ENCODE measurements at regions not wholly inside any gene's neighbourhood (a gene's known extent, or its start where the extent isn't known, plus 50 kb on each side); places are given as distances from the start of the nearest gene placed in this dataset.

DNA sequence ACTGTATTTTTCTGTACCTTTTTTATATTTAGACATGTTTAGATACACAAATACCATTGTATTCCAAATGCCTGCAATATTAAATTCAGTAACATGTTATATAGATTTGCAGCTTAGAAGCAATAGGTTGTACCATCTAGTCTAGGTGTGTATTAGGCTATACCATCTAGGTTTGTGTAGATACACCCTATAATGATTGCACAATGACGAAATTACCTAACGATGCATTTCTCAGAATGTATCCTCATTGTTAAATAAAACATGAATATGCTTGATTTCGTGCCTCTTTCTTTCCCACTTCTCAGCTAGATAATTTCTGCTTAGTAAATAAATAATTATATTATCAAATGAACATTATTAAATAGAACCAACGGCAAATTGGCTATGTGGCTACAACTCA, 653.0 kb downstream of the EPM2A start:
- TF ChIP-seq, protein P1, sequence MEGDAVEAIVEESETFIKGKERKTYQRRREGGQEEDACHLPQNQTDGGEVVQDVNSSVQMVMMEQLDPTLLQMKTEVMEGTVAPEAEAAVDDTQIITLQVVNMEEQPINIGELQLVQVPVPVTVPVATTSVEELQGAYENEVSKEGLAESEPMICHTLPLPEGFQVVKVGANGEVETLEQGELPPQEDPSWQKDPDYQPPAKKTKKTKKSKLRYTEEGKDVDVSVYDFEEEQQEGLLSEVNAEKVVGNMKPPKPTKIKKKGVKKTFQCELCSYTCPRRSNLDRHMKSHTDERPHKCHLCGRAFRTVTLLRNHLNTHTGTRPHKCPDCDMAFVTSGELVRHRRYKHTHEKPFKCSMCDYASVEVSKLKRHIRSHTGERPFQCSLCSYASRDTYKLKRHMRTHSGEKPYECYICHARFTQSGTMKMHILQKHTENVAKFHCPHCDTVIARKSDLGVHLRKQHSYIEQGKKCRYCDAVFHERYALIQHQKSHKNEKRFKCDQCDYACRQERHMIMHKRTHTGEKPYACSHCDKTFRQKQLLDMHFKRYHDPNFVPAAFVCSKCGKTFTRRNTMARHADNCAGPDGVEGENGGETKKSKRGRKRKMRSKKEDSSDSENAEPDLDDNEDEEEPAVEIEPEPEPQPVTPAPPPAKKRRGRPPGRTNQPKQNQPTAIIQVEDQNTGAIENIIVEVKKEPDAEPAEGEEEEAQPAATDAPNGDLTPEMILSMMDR (conservative IDR thresholded peaks at IDR 0.05; ENCODE audit: low read depth, low read length): no peak
- TF ChIP-seq EZH2 (IDR thresholded peaks at IDR 0.05; ENCODE audit: borderline replicate concordance, low read depth, low read length, poor library complexity, severe bottlenecking): no peak
